DND-41 (cell line): ENCODE measurements at regions not wholly inside any gene's neighbourhood (a gene's known extent, or its start where the extent isn't known, plus 50 kb on each side); places are given as distances from the start of the nearest gene placed in this dataset.

ENCODE experiments used
- ATAC-seq: fragments of 200-7000 bp; cut with Tn5 transposase; 3 replicates; pipeline ENCODE4 v1.9.1; 2021; ENCODE audit warnings: low read depth; ENCODE audit not compliant: insufficient read depth
- DNase-seq: peaks from one replicate; pipeline ENCODE4 v3.0.0-alpha.2; 2020
- H2AFZ ChIP-seq: 2 replicates; pipeline ENCODE4 v1.6.0; 2012; ENCODE audit warnings: low read depth, low read length
- H3K27ac ChIP-seq: 2 replicates; pipeline ENCODE4 v1.5.1; 2012; ENCODE audit warnings: low read length, inconsistent platforms
- H3K27me3 ChIP-seq: fragments of 200-600 bp; sonication (generic); 2 replicates; pipeline ENCODE4 v1.6.0; 2012; ENCODE audit warnings: low read length, mild to moderate bottlenecking, inconsistent platforms; ENCODE audit not compliant: insufficient read depth, poor library complexity
- H3K36me3 ChIP-seq: 2 replicates; pipeline ENCODE4 v1.5.1; 2012; ENCODE audit warnings: low read length, inconsistent platforms; ENCODE audit not compliant: insufficient read depth
- H3K4me1 ChIP-seq: 2 replicates; pipeline ENCODE4 v1.5.1; 2012; ENCODE audit warnings: mild to moderate bottlenecking, low read length; ENCODE audit not compliant: insufficient read depth
- H3K4me2 ChIP-seq: 2 replicates; pipeline ENCODE4 v1.6.0; 2012; ENCODE audit warnings: mild to moderate bottlenecking, moderate library complexity, low read length, inconsistent platforms; ENCODE audit not compliant: insufficient read depth
- H3K4me3 ChIP-seq, 2 experiments: fragments of 200-600 bp in 1 of 2; shearing (Covaris generic) in 1 of 2; 2 replicates each; pipeline ENCODE4 v1.5.1; 2012 to 2016; ENCODE audit warnings: inconsistent platforms in 2 of 2, low read length in 2 of 2, mild to moderate bottlenecking in 2 of 2, low read depth in 1 of 2, moderate library complexity in 1 of 2
- H3K79me2 ChIP-seq: 2 replicates; pipeline ENCODE4 v1.6.0; 2012; ENCODE audit warnings: low read length, inconsistent platforms; ENCODE audit not compliant: insufficient read depth
- H3K9ac ChIP-seq: 2 replicates; pipeline ENCODE4 v1.6.0; 2012; ENCODE audit warnings: low read depth, mild to moderate bottlenecking, inconsistent platforms, low read length, moderate library complexity
- H3K9me3 ChIP-seq: 2 replicates; pipeline ENCODE4 v1.5.1; 2012; ENCODE audit warnings: low read length, moderate library complexity, mild to moderate bottlenecking, inconsistent platforms; ENCODE audit not compliant: insufficient read depth, severe bottlenecking
- H4K20me1 ChIP-seq: 2 replicates; pipeline ENCODE4 v1.6.0; 2012; ENCODE audit warnings: low read length; ENCODE audit not compliant: insufficient read depth
- EZH2 ChIP-seq: IDR thresholded peaks from 3 replicates; pipeline ENCODE4 v1.6.1; 2012; ENCODE audit warnings: borderline replicate concordance, low read depth, mild to moderate bottlenecking, moderate library complexity, low read length, inconsistent platforms; ENCODE audit not compliant: severe bottlenecking
- TF ChIP-seq, protein P1 (sequence below): IDR thresholded peaks from 2 replicates; pipeline ENCODE4 v1.5.1; 2012; ENCODE audit warnings: borderline replicate concordance, low read length, moderate library complexity, mild to moderate bottlenecking; ENCODE audit not compliant: poor library complexity, severe bottlenecking; ENCODE audit errors: extremely low read depth

- Histone ChIP-seq H3K27ac (no peak overlapping the region), H3K4me3 (no peak overlapping the region), H3K9me3 (no peaks in the 10 kb centered on the region), H3K79me2 (no peaks in the 10 kb centered on the region), H3K4me1 (no peaks in the 10 kb centered on the region), H4K20me1 (no peaks in the 10 kb centered on the region), H3K27me3 (no peaks in the 10 kb centered on the region), H3K36me3 (no peaks in the 10 kb centered on the region), H2AFZ (no peak overlapping the region), H3K4me2 (no peak overlapping the region), H3K9ac (no peak overlapping the region)
- no peak for DNase-seq
- ATAC-seq = no peak
- TF ChIP-seq, protein P1, sequence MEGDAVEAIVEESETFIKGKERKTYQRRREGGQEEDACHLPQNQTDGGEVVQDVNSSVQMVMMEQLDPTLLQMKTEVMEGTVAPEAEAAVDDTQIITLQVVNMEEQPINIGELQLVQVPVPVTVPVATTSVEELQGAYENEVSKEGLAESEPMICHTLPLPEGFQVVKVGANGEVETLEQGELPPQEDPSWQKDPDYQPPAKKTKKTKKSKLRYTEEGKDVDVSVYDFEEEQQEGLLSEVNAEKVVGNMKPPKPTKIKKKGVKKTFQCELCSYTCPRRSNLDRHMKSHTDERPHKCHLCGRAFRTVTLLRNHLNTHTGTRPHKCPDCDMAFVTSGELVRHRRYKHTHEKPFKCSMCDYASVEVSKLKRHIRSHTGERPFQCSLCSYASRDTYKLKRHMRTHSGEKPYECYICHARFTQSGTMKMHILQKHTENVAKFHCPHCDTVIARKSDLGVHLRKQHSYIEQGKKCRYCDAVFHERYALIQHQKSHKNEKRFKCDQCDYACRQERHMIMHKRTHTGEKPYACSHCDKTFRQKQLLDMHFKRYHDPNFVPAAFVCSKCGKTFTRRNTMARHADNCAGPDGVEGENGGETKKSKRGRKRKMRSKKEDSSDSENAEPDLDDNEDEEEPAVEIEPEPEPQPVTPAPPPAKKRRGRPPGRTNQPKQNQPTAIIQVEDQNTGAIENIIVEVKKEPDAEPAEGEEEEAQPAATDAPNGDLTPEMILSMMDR = no peak
Measured at GRCh38 chr14:98993818-98994217, 278.2 kb downstream of the BCL11B start.

- H3K27me3 ChIP-seq = no peaks in the 10 kb centered on the region
- no peak overlapping the region for H2AFZ ChIP-seq
- TF ChIP-seq, protein P1 = no peak
- TF ChIP-seq EZH2 = no peak
- no peak overlapping the region for H3K27ac ChIP-seq
- no peaks in the 10 kb centered on the region for H4K20me1 ChIP-seq
- no peak overlapping the region for H3K9ac ChIP-seq
- DNase-seq (no peak), ATAC-seq (no peak)
- H3K9me3 ChIP-seq = no peaks in the 10 kb centered on the region
- H3K79me2 ChIP-seq = no peaks in the 10 kb centered on the region
- H3K4me1 ChIP-seq = no peaks in the 10 kb centered on the region
- H3K36me3 ChIP-seq = no peaks in the 10 kb centered on the region
- no peak overlapping the region for H3K4me3 ChIP-seq
- H3K4me2 ChIP-seq = no peak overlapping the region
Measured at GRCh38 chr14:98994561-98994960, 277.4 kb downstream of the BCL11B start.

DNA sequence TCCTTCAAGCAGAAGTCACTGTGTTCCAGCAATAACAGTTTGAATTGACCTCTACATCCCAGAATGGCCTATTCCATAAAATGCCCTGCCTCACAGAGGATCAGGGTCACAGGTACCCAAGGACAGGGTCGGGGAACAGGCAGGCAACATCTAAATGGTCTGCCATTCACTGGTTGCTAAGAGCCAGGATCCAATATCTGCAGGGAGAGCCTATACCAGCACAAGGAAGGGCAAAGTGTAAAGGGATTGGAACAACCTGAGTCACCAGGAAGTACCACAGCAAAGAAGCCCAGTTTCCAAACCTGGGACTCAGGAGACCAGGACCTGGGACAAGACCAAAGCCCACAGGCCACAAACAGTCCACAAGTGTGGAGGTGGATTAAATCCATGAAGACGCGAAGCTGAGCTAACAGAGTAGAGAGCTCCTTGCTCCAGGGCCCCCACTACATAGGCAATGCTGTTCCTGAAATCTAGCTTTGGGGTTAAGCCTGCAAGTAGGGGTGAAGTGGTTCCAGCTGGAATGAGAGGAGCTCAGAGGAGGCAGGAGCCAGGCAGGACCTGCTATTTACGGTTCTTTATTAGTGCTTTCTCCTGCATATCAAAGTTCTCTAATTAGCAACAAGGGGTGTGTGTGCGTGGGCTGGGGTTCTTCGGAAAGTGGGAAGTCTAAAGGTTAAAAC is 274.3 kb downstream of the BCL11B start:
- DNase-seq (no peak), ATAC-seq (no peak)
- Histone ChIP-seq H2AFZ (no peak overlapping the region), H3K4me2 (no peak overlapping the region), H4K20me1 (no peaks in the 10 kb centered on the region), H3K4me3 (no peak overlapping the region), H3K27me3 (no peaks in the 10 kb centered on the region), H3K27ac (no peak overlapping the region), H3K79me2 (no peaks in the 10 kb centered on the region), H3K9me3 (no peaks in the 10 kb centered on the region), H3K4me1 (no peaks in the 10 kb centered on the region), H3K9ac (no peak overlapping the region), H3K36me3 (no peaks in the 10 kb centered on the region)
- TF ChIP-seq, protein P1 = no peak
- TF ChIP-seq EZH2 = no peak
